Breast epithelium (tissue), 3 donors: ENCODE measurements at regions not wholly inside any gene's neighbourhood (a gene's known extent, or its start where the extent isn't known, plus 50 kb on each side); places are given as distances from the start of the nearest gene placed in this dataset.

ENCODE experiments used
- POLR2A ChIP-seq: fragments of 450-650 bp; IDR thresholded peaks from one replicate; pipeline ENCODE4 v1.6.1; 2016; ENCODE audit warnings: antibody characterized with exemption, mild to moderate bottlenecking, moderate library complexity
- POLR2AphosphoS5 ChIP-seq, 3 donors: sonication (generic); formaldehyde crosslinking; IDR thresholded peaks; one replicate each; pipeline ENCODE4 v1.6.1; 2017; ENCODE audit warnings: antibody characterized with exemption in 3 of 3
- TF ChIP-seq, protein P1 (sequence below), 3 donors: fragments of 450-650 bp; IDR thresholded peaks; one replicate each; pipeline ENCODE4 v1.5.1; 2016 to 2017; ENCODE audit warnings: antibody characterized with exemption in 3 of 3, mild to moderate bottlenecking in 3 of 3, moderate library complexity in 3 of 3

GRCh38 chr5:173831196-173831914 lies 56.8 kb upstream of the CPEB4 start:
- TF ChIP-seq, protein P1, sequence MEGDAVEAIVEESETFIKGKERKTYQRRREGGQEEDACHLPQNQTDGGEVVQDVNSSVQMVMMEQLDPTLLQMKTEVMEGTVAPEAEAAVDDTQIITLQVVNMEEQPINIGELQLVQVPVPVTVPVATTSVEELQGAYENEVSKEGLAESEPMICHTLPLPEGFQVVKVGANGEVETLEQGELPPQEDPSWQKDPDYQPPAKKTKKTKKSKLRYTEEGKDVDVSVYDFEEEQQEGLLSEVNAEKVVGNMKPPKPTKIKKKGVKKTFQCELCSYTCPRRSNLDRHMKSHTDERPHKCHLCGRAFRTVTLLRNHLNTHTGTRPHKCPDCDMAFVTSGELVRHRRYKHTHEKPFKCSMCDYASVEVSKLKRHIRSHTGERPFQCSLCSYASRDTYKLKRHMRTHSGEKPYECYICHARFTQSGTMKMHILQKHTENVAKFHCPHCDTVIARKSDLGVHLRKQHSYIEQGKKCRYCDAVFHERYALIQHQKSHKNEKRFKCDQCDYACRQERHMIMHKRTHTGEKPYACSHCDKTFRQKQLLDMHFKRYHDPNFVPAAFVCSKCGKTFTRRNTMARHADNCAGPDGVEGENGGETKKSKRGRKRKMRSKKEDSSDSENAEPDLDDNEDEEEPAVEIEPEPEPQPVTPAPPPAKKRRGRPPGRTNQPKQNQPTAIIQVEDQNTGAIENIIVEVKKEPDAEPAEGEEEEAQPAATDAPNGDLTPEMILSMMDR (IDR thresholded peaks at IDR 0.05), result no peak
- TF ChIP-seq POLR2A, result no peak
- TF ChIP-seq POLR2AphosphoS5 (IDR thresholded peaks at IDR 0.05), result no peak
